HCT116 (cell line): ENCODE measurements at regions not wholly inside any gene's neighbourhood (a gene's known extent, or its start where the extent isn't known, plus 50 kb on each side); places are given as distances from the start of the nearest gene placed in this dataset.

Experiments used
- ATAC-seq: fragments of 200-7000 bp; cut with Tn5 transposase; 2 replicates; pipeline ENCODE4 v1.9.1; 2020; ENCODE audit warnings: mild to moderate bottlenecking, moderate library complexity
- BruUV-seq: library from RNA; stranded (reverse); fragments of 400-500 nt; replicated peaks from 2 replicates; lab custom pipeline; 2021; lab: Mats Ljungman, UMichigan
- CTCF ChIA-PET: fragments of 300-600 bp; sonication (Branson Sonifier 250); formaldehyde crosslinking; loops from one replicate; lab custom pipeline; 2021; ENCODE audit warnings: antibody characterized with exemption; lab: Charles Lee
- POLR2A ChIA-PET: fragments of 300-600, 350-600 bp; sonication (Branson Sonifier 250); formaldehyde crosslinking; loops from one replicate; lab custom pipeline; 2021; ENCODE audit warnings: antibody characterized with exemption; lab: Charles Lee
- RAD21 ChIA-PET, 2 experiments: fragments of 300-600 bp; sonication (Branson Sonifier 250); formaldehyde crosslinking; loops; one replicate each; lab custom pipeline; 2023; ENCODE audit warnings: low total read pairs in 2 of 2; ENCODE audit not compliant: uncharacterized antibody in 2 of 2, unreplicated experiment in 2 of 2, low non-redundant PET in 1 of 2; lab: Charles Lee
- DNase-seq: peaks from one replicate; pipeline ENCODE4 v3.0.0-alpha.2; 2010; ENCODE audit warnings: low read depth, low spot score
- H2AFZ ChIP-seq: fragments of 200-600 bp; shearing (Covaris generic), sonication (generic); 2 replicates; pipeline ENCODE4 v1.6.1; 2017; ENCODE audit warnings: low read depth, mixed run types, mixed read lengths, antibody characterized with exemption, low read length; ENCODE audit not compliant: poor library complexity, severe bottlenecking
- H3K27ac ChIP-seq: 2 replicates; pipeline ENCODE4 v1.5.1; 2012; ENCODE audit warnings: low read depth, low read length
- H3K27me3 ChIP-seq: fragments of 200-600 bp; sonication (generic); 2 replicates; pipeline ENCODE4 v1.6.1; 2016; ENCODE audit warnings: mixed run types, low read length, mixed read lengths; ENCODE audit not compliant: insufficient read depth
- H3K36me3 ChIP-seq, 2 experiments: fragments of 200-500 bp in 1 of 2; fragments of 200-600 bp in 1 of 2; sonication (Bioruptor generic) in 1 of 2; sonication (generic) in 1 of 2; 2 replicates each; pipeline versions ENCODE4 v1.5.1 to v1.6.1; 2014 to 2016; ENCODE audit warnings: low read length in 2 of 2, inconsistent platforms in 1 of 2, mixed read lengths in 1 of 2, mixed run types in 1 of 2; ENCODE audit not compliant: insufficient read depth in 2 of 2, control insufficient read depth in 1 of 2
- H3K4me1 ChIP-seq, 2 experiments: fragments of 200-600 bp in 1 of 2; sonication (generic) in 1 of 2; 2 replicates each; pipeline versions ENCODE4 v1.5.1 to v1.6.1; 2012 to 2017; ENCODE audit warnings: low read length in 2 of 2, inconsistent platforms in 1 of 2, mild to moderate bottlenecking in 1 of 2, mixed read lengths in 1 of 2, mixed run types in 1 of 2, moderate library complexity in 1 of 2; ENCODE audit not compliant: insufficient read depth in 2 of 2, control insufficient read depth in 1 of 2
- H3K4me2 ChIP-seq: fragments of 200-600 bp; sonication (generic); 2 replicates; pipeline ENCODE4 v1.6.1; 2017; ENCODE audit warnings: mixed run types, low read length, mixed read lengths
- H3K4me3 ChIP-seq, 2 experiments: fragments of 200-600 bp in 1 of 2; sonication (generic) in 1 of 2; replicated peaks in 1 of 2; 2 replicates each; pipeline ENCODE4 v1.5.1; 2011 to 2016; ENCODE audit warnings: low read length in 2 of 2, control low read depth in 1 of 2, low read depth in 1 of 2, mild to moderate bottlenecking in 1 of 2, mixed read lengths in 1 of 2, mixed run types in 1 of 2
- H3K79me2 ChIP-seq: fragments of 200-600 bp; sonication (generic); 2 replicates; pipeline ENCODE4 v1.6.1; 2017; ENCODE audit warnings: mild to moderate bottlenecking, mixed run types, low read length, moderate library complexity, mixed read lengths; ENCODE audit not compliant: insufficient read depth
- H3K9ac ChIP-seq: fragments of 200-600 bp; sonication (generic); 2 replicates; pipeline ENCODE4 v1.6.1; 2016; ENCODE audit warnings: low read length, mixed read lengths
- H3K9me2 ChIP-seq: fragments of 200-600 bp; sonication (generic), shearing (Covaris generic); 2 replicates; pipeline ENCODE4 v1.6.1; 2017; ENCODE audit warnings: mixed run types, mild to moderate bottlenecking, moderate library complexity; ENCODE audit not compliant: insufficient read depth
- H3K9me3 ChIP-seq, 2 experiments: fragments of 200-500 bp in 1 of 2; fragments of 200-600 bp in 1 of 2; sonication (Bioruptor generic) in 1 of 2; sonication (generic) in 1 of 2; 2 replicates each; pipeline ENCODE4 v1.6.1; 2014 to 2017; ENCODE audit warnings: low read length in 2 of 2, mixed read lengths in 2 of 2, inconsistent platforms in 1 of 2, low read depth in 1 of 2, mild to moderate bottlenecking in 1 of 2, mixed run types in 1 of 2, moderate library complexity in 1 of 2; ENCODE audit not compliant: control insufficient read depth in 1 of 2, insufficient read depth in 1 of 2
- H4K20me1 ChIP-seq: fragments of 200-600 bp; sonication (generic), shearing (Covaris generic); 2 replicates; pipeline ENCODE4 v1.6.1; 2017; ENCODE audit warnings: mixed run types, mild to moderate bottlenecking, moderate library complexity; ENCODE audit not compliant: insufficient read depth
- ATF3 ChIP-seq: IDR thresholded peaks from 2 replicates; pipeline ENCODE4 v1.6.1; 2012
- CBX3 ChIP-seq: IDR thresholded peaks from 2 replicates; pipeline ENCODE4 v1.6.1; 2012; ENCODE audit warnings: low read depth
- CEBPB ChIP-seq: IDR thresholded peaks from 2 replicates; pipeline ENCODE4 v1.6.1; 2012; ENCODE audit warnings: low read depth
- EGR1 ChIP-seq: IDR thresholded peaks from 2 replicates; pipeline ENCODE4 v1.6.1; 2012; ENCODE audit warnings: low read depth
- EZH2phosphoT487 ChIP-seq: fragments of 200-600 bp; IDR thresholded peaks from 2 replicates; pipeline ENCODE4 v1.6.1; 2018; ENCODE audit warnings: antibody characterized with exemption, borderline replicate concordance
- FOSL1 ChIP-seq: IDR thresholded peaks from 2 replicates; pipeline ENCODE4 v1.6.1; 2012; ENCODE audit warnings: low read depth
- MAX ChIP-seq: IDR thresholded peaks from 2 replicates; pipeline ENCODE4 v1.6.1; 2012
- POLR2A ChIP-seq: IDR thresholded peaks from 2 replicates; pipeline ENCODE4 v1.7.0; 2011; ENCODE audit warnings: borderline replicate concordance; ENCODE audit not compliant: insufficient read depth, insufficient read length; ENCODE audit errors: extremely low read depth
- POLR2AphosphoS5 ChIP-seq: IDR thresholded peaks from 2 replicates; pipeline ENCODE4 v1.6.1; 2011; ENCODE audit warnings: mild to moderate bottlenecking, low read depth, low read length, moderate library complexity
- RAD21 ChIP-seq: IDR thresholded peaks from 2 replicates; pipeline ENCODE4 v1.6.1; 2012; ENCODE audit warnings: low read depth, mild to moderate bottlenecking
- SIN3A ChIP-seq: IDR thresholded peaks from 2 replicates; pipeline ENCODE4 v1.6.1; 2012; ENCODE audit warnings: low read depth
- SP1 ChIP-seq: IDR thresholded peaks from 2 replicates; pipeline ENCODE4 v1.6.1; 2012; ENCODE audit warnings: low read depth
- TCF7L2 ChIP-seq: IDR thresholded peaks from 2 replicates; pipeline ENCODE4 v1.7.0; 2011; ENCODE audit warnings: borderline replicate concordance, inconsistent platforms; ENCODE audit not compliant: insufficient read depth, insufficient read length; ENCODE audit errors: extremely low read depth
- YY1 ChIP-seq: IDR thresholded peaks from 2 replicates; pipeline ENCODE4 v1.6.1; 2011; ENCODE audit warnings: low read length, low read depth, moderate library complexity, mild to moderate bottlenecking; ENCODE audit not compliant: insufficient replicate concordance; ENCODE audit errors: extremely low read depth
- ZBTB33 ChIP-seq: IDR thresholded peaks from 2 replicates; pipeline ENCODE4 v1.6.1; 2011; ENCODE audit warnings: mild to moderate bottlenecking, low read length, moderate library complexity; ENCODE audit not compliant: insufficient replicate concordance; ENCODE audit errors: extremely low read depth
- ZFX ChIP-seq: fragments of 450-650 bp; IDR thresholded peaks from 2 replicates; pipeline ENCODE4 v1.6.1; 2017
- intact Hi-C: fragments of 100-400 bp; cut with micrococcal nuclease; formaldehyde crosslinking; loops from 2 replicates; pipeline ENCODE4 v1.10.0; 2022

- no peaks in the 10 kb centered on the region for H3K9me3 ChIP-seq
- intact Hi-C loops = no loop called here
- BruUV-seq = no TSS peak
These were observed 253.3 kb downstream of the ATXN7L3B start for GRCh38 chr12:74790931-74791330.

GRCh38 chr12:74791365-74791764 lies 253.7 kb downstream of the ATXN7L3B start:
- intact Hi-C loops = no loop called here
- ChIA-PET RAD21 (no interaction called here), POLR2A (no interaction called here), CTCF (no interaction called here)
- Histone ChIP-seq H4K20me1 (no peaks in the 10 kb centered on the region), H3K27ac (no peak overlapping the region), H2AFZ (no peak overlapping the region), H3K9ac (no peak overlapping the region), H3K27me3 (no peaks in the 10 kb centered on the region), H3K4me1 (no peaks in the 10 kb centered on the region), H3K9me3 (no peaks in the 10 kb centered on the region), H3K79me2 (no peaks in the 10 kb centered on the region), H3K36me3 (no peaks in the 10 kb centered on the region), H3K4me2 (no peak overlapping the region), H3K9me2 (no peaks in the 10 kb centered on the region), H3K4me3 (no peak overlapping the region)
- no peak for ATAC-seq
- TF ChIP-seq POLR2AphosphoS5 (no peak), CBX3 (no peak), ATF3 (no peak), EZH2phosphoT487 (no peak), SP1 (no peak), SIN3A (no peak), ZFX (no peak), MAX (no peak), TCF7L2 (no peak), EGR1 (no peak), RAD21 (no peak), FOSL1 (no peak)
- no peak for DNase-seq
- no TSS peak for BruUV-seq

More at GRCh38 chr12:74790931-74791330, 253.3 kb downstream of the ATXN7L3B start:
- no peaks in the 10 kb centered on the region for H3K9me2 ChIP-seq
- H3K79me2 ChIP-seq = no peaks in the 10 kb centered on the region
- no peak for TF ChIP-seq YY1
- TF ChIP-seq ZBTB33 = no peak
- no peak for TF ChIP-seq EGR1
- TF ChIP-seq POLR2A = no peak
- TF ChIP-seq CEBPB = no peak
- no peak for TF ChIP-seq CBX3
- no peak overlapping the region for H3K4me3 ChIP-seq
- H3K9ac ChIP-seq = no peak overlapping the region
- no peak overlapping the region for H3K4me2 ChIP-seq
- DNase-seq (no peak), ATAC-seq (no peak)
- no peak overlapping the region for H2AFZ ChIP-seq
- no peaks in the 10 kb centered on the region for H3K27me3 ChIP-seq
- H3K27ac ChIP-seq = no peak overlapping the region
- H4K20me1 ChIP-seq = no peaks in the 10 kb centered on the region
- no peaks in the 10 kb centered on the region for H3K36me3 ChIP-seq
- POLR2A ChIA-PET = no interaction called here
- H3K4me1 ChIP-seq = no peaks in the 10 kb centered on the region
- RAD21 ChIA-PET = no interaction called here
- CTCF ChIA-PET = no interaction called here
